IMR-90 (cell line): ENCODE measurements at regions not wholly inside any gene's neighbourhood (a gene's known extent, or its start where the extent isn't known, plus 50 kb on each side); places are given as distances from the start of the nearest gene placed in this dataset.

ENCODE experiments used
- ATAC-seq: fragments of 200-7000 bp; cut with Tn5 transposase; 2 replicates; pipeline ENCODE4 v1.9.1; 2020; ENCODE audit warnings: low read depth, mild to moderate bottlenecking, moderate library complexity
- BruUV-seq: library from RNA; stranded (reverse); fragments of 400-500 nt; replicated peaks from 2 replicates; lab custom pipeline; 2021; lab: Mats Ljungman, UMichigan
- CTCF ChIA-PET: fragments of 300-600 bp; formaldehyde crosslinking; extraction: SDS; loops from one replicate; lab custom pipeline; 2021; ENCODE audit warnings: antibody characterized with exemption; lab: Yijun Ruan, JAX
- POLR2A ChIA-PET: fragments of 300-600 bp; sonication (Branson Sonifier 250); formaldehyde crosslinking; loops from one replicate; lab custom pipeline; 2022; ENCODE audit warnings: antibody characterized with exemption; ENCODE audit not compliant: unreplicated experiment; lab: Charles Lee
- DNase-seq: peaks from one replicate; pipeline ENCODE4 v3.0.0; 2013
- H2AFZ ChIP-seq: replicated peaks from 2 replicates; pipeline ENCODE3; 2013; ENCODE audit warnings: low read length, mild to moderate bottlenecking; ENCODE audit not compliant: poor library complexity
- H2AK5ac ChIP-seq: 2 replicates; pipeline ENCODE4 v1.6.1; 2013; ENCODE audit warnings: low read depth, low read length, inconsistent platforms
- H2AK9ac ChIP-seq: replicated peaks from 2 replicates; pipeline ENCODE3; 2013; ENCODE audit warnings: mild to moderate bottlenecking, low read depth, low read length, moderate library complexity; ENCODE audit not compliant: poor library complexity
- H2BK120ac ChIP-seq: 2 replicates; pipeline ENCODE4 v1.6.1; 2013; ENCODE audit warnings: low read depth, low read length, inconsistent platforms
- H2BK15ac ChIP-seq: 3 replicates; pipeline ENCODE4 v1.6.1; 2013; ENCODE audit warnings: low read depth, low read length, inconsistent platforms
- H2BK20ac ChIP-seq: 2 replicates; pipeline ENCODE4 v1.6.1; 2013; ENCODE audit warnings: low read depth, mild to moderate bottlenecking, inconsistent platforms, low read length, moderate library complexity
- H2BK5ac ChIP-seq: 2 replicates; pipeline ENCODE4 v1.6.1; 2013; ENCODE audit warnings: mild to moderate bottlenecking, low read depth, low read length, inconsistent platforms; ENCODE audit not compliant: poor library complexity, severe bottlenecking
- H3K14ac ChIP-seq: replicated peaks from 2 replicates; pipeline ENCODE4 v1.6.1; 2013; ENCODE audit warnings: low read depth, low read length, inconsistent platforms
- H3K18ac ChIP-seq: 2 replicates; pipeline ENCODE4 v1.6.1; 2013; ENCODE audit warnings: low read depth, low read length, control low read depth
- H3K23ac ChIP-seq: 2 replicates; pipeline ENCODE4 v1.6.1; 2013; ENCODE audit warnings: low read depth, low read length, inconsistent platforms
- H3K27ac ChIP-seq: 2 replicates; pipeline ENCODE4 v1.5.1; 2013; ENCODE audit warnings: mild to moderate bottlenecking, control low read depth, low read length; ENCODE audit not compliant: insufficient read depth
- H3K27me3 ChIP-seq: 2 replicates; pipeline ENCODE4 v1.6.1; 2013; ENCODE audit warnings: low read length; ENCODE audit not compliant: control insufficient read depth, insufficient read depth
- H3K36me3 ChIP-seq: 2 replicates; pipeline ENCODE4 v1.6.1; 2013; ENCODE audit warnings: low read length, mixed read lengths; ENCODE audit not compliant: control insufficient read depth, insufficient read depth
- H3K4ac ChIP-seq: 2 replicates; pipeline ENCODE4 v1.6.1; 2013; ENCODE audit warnings: low read depth, low read length, inconsistent platforms
- H3K4me1 ChIP-seq: 2 replicates; pipeline ENCODE4 v1.6.1; 2013; ENCODE audit warnings: low read length, mixed read lengths; ENCODE audit not compliant: control insufficient read depth, insufficient read depth
- H3K4me2 ChIP-seq: 2 replicates; pipeline ENCODE4 v1.6.1; 2013; ENCODE audit warnings: low read depth, mild to moderate bottlenecking, control low read depth, low read length, moderate library complexity
- H3K4me3 ChIP-seq: 2 replicates; pipeline ENCODE4 v1.5.1; 2013; ENCODE audit warnings: low read depth, mild to moderate bottlenecking, control low read depth, low read length, moderate library complexity; ENCODE audit not compliant: insufficient read depth
- H3K56ac ChIP-seq: 2 replicates; pipeline ENCODE4 v1.6.1; 2013; ENCODE audit warnings: low read length, inconsistent platforms; ENCODE audit not compliant: insufficient read depth; ENCODE audit errors: extremely low read depth
- H3K79me1 ChIP-seq, 2 experiments: 2 replicates each; pipeline ENCODE4 v1.6.1; 2013; ENCODE audit warnings: low read length in 2 of 2, inconsistent platforms in 1 of 2, low read depth in 1 of 2
- H3K9ac ChIP-seq: 2 replicates; pipeline ENCODE4 v1.6.1; 2013; ENCODE audit warnings: low read depth, low read length, control low read depth
- H3K9me1 ChIP-seq: 2 replicates; pipeline ENCODE4 v1.6.1; 2013; ENCODE audit warnings: low read length, inconsistent platforms; ENCODE audit not compliant: insufficient read depth
- H3K9me3 ChIP-seq: 2 replicates; pipeline ENCODE4 v1.6.1; 2013; ENCODE audit warnings: low read length; ENCODE audit not compliant: control insufficient read depth, insufficient read depth
- H4K20me1 ChIP-seq: 2 replicates; pipeline ENCODE4 v1.6.1; 2013; ENCODE audit warnings: low read length, inconsistent platforms; ENCODE audit not compliant: insufficient read depth
- H4K5ac ChIP-seq: 2 replicates; pipeline ENCODE4 v1.6.1; 2013; ENCODE audit warnings: mild to moderate bottlenecking, low read depth, low read length, control low read depth
- H4K8ac ChIP-seq, 2 experiments: 2 replicates each; pipeline ENCODE4 v1.6.1; 2013; ENCODE audit warnings: low read depth in 2 of 2, low read length in 2 of 2, control low read depth in 1 of 2, inconsistent platforms in 1 of 2
- H4K91ac ChIP-seq: 2 replicates; pipeline ENCODE4 v1.6.1; 2013; ENCODE audit warnings: low read depth, low read length, inconsistent platforms; ENCODE audit not compliant: insufficient read depth
- CEBPB ChIP-seq: IDR thresholded peaks from 2 replicates; pipeline ENCODE4 v1.6.1; 2012; ENCODE audit warnings: low read depth, low read length, improper control_type of control experiment
- CHD1 ChIP-seq: IDR thresholded peaks from 2 replicates; pipeline ENCODE4 v1.6.1; 2012; ENCODE audit warnings: low read depth, low read length, improper control_type of control experiment
- FOS ChIP-seq: fragments of 150-350 bp; IDR thresholded peaks from 2 replicates; pipeline ENCODE4 v1.6.1; 2016; ENCODE audit warnings: low read depth, low read length
- MAZ ChIP-seq: IDR thresholded peaks from 2 replicates; pipeline ENCODE4 v1.6.1; 2012; ENCODE audit warnings: low read depth, mild to moderate bottlenecking, low read length, improper control_type of control experiment, moderate library complexity, borderline replicate concordance
- RCOR1 ChIP-seq: IDR thresholded peaks from 2 replicates; pipeline ENCODE4 v1.6.1; 2012; ENCODE audit warnings: mild to moderate bottlenecking, low read length, improper control_type of control experiment; ENCODE audit not compliant: insufficient replicate concordance
- RFX5 ChIP-seq: IDR thresholded peaks from 2 replicates; pipeline ENCODE4 v1.8.0; 2012; ENCODE audit warnings: low read depth, mild to moderate bottlenecking, low read length, moderate library complexity
- WGBS, 2 experiments: methylation state at CpG; one replicate each; pipeline versions ENCODE4 v1.1.5 to v1.1.7; 2013; ENCODE audit warnings: missing lambda C conversion rate in 2 of 2; ENCODE audit not compliant: insufficient read length in 1 of 2; ENCODE audit errors: extremely low coverage in 2 of 2; 5-methylcytosine and 5-hydroxymethylcytosine counted together
- dilution Hi-C: fragments of 300-500 bp; cut with HindIII; formaldehyde crosslinking; loops from one replicate; pipeline ENCODE4 v1.14.3; 2018; ENCODE audit warnings: low sequenced_read_pairs; ENCODE audit not compliant: unreplicated experiment
- in situ Hi-C: fragments of 300-500 bp; cut with MboI; formaldehyde crosslinking; loops from 3 replicates; pipeline ENCODE4 v1.14.3; 2019; ENCODE audit warnings: low sequenced_read_pairs, inconsistent platforms, mixed read lengths
- intact Hi-C: fragments of 100-400 bp; cut with micrococcal nuclease; formaldehyde crosslinking; loops from 2 replicates; pipeline ENCODE4 v1.10.0; 2022
- TF ChIP-seq, protein P1 (sequence below): fragments of 150-350 bp; IDR thresholded peaks from 2 replicates; pipeline ENCODE4 v1.6.1; 2016; ENCODE audit warnings: low read depth, mild to moderate bottlenecking, low read length, moderate library complexity, borderline replicate concordance
- TF ChIP-seq, protein P2 (sequence below): fragments of 150-350 bp; IDR thresholded peaks from 2 replicates; pipeline ENCODE4 v1.6.1; 2017; ENCODE audit warnings: mild to moderate bottlenecking, antibody characterized with exemption, low read length, low read depth

DNA sequence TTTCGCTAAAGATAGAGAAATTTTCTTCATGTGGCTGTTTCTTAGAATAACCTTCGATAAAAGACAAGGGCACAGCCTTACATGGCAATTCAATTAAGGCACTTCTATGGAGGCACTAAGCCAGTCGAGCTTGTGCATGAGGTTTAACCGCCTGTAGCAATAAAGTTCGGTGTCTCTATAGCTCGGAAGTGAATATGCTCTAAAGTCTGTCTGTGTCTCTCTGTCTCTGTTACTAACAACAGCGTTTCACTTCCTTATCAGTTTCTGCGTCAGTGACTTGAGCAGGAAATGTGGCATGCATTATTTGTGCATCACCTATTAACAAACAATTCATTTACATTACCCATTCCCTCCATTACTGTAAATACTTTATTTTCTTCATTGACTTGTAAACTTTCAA, 365.1 kb upstream of the NETO1 start:
- H4K5ac ChIP-seq, result no peak overlapping the region
- no peak overlapping the region for H3K23ac ChIP-seq
- no peak overlapping the region for H2BK20ac ChIP-seq
- H3K9ac ChIP-seq, result no peak overlapping the region
- 77% methylated on average over 4 of the region's 8 CpGs; no CpG with 5 or more reads in 1 of the 2 experiments for WGBS, 2 experiments
- H3K9me1 ChIP-seq, result no peaks in the 10 kb centered on the region; the same call in 1 of the 2 replicates
- no peak overlapping the region for H3K14ac ChIP-seq
- TF ChIP-seq FOS, result no peak
- TF ChIP-seq, protein P1, sequence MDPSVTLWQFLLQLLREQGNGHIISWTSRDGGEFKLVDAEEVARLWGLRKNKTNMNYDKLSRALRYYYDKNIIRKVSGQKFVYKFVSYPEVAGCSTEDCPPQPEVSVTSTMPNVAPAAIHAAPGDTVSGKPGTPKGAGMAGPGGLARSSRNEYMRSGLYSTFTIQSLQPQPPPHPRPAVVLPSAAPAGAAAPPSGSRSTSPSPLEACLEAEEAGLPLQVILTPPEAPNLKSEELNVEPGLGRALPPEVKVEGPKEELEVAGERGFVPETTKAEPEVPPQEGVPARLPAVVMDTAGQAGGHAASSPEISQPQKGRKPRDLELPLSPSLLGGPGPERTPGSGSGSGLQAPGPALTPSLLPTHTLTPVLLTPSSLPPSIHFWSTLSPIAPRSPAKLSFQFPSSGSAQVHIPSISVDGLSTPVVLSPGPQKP, result no peak
- no peak for TF ChIP-seq RCOR1
- TF ChIP-seq RFX5, result no peak
- TF ChIP-seq CEBPB, result no peak
- no peak for TF ChIP-seq CHD1
- TF ChIP-seq MAZ, result no peak
- TF ChIP-seq, protein P2, sequence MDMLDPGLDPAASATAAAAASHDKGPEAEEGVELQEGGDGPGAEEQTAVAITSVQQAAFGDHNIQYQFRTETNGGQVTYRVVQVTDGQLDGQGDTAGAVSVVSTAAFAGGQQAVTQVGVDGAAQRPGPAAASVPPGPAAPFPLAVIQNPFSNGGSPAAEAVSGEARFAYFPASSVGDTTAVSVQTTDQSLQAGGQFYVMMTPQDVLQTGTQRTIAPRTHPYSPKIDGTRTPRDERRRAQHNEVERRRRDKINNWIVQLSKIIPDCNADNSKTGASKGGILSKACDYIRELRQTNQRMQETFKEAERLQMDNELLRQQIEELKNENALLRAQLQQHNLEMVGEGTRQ, result no peak
- no peak overlapping the region for H4K91ac ChIP-seq
- no peak overlapping the region for H3K4me3 ChIP-seq
- no peaks in the 10 kb centered on the region for H3K9me3 ChIP-seq
- H2BK5ac ChIP-seq, result no peak overlapping the region
- H2BK120ac ChIP-seq, result no peak overlapping the region
- intact Hi-C loops, result no loop called here
- H3K4me1 ChIP-seq, result no peaks in the 10 kb centered on the region; the same call in 1 of the 2 replicates
- H3K79me1 ChIP-seq, result no peaks in the 10 kb centered on the region
- no peak overlapping the region for H2AFZ ChIP-seq
- no peak overlapping the region for H3K4ac ChIP-seq
- DNase-seq, result no peak
- in situ Hi-C loops, result no loop called here
- dilution Hi-C loops, result no loop called here
- no TSS peak for BruUV-seq
- no peak overlapping the region for H3K18ac ChIP-seq
- H3K27ac ChIP-seq, result no peak overlapping the region
- H4K8ac ChIP-seq, result no peak overlapping the region
- H3K36me3 ChIP-seq, result no peaks in the 10 kb centered on the region
- CTCF ChIA-PET, result no interaction called here
- no peak overlapping the region for H3K56ac ChIP-seq
- POLR2A ChIA-PET, result no interaction called here
- no peak overlapping the region for H3K4me2 ChIP-seq
- H2AK9ac ChIP-seq, result no peak overlapping the region
- H2BK15ac ChIP-seq, result no peak overlapping the region
- H3K27me3 ChIP-seq, result no peaks in the 10 kb centered on the region
- H2AK5ac ChIP-seq, result no peak overlapping the region
- no peak for ATAC-seq
- no peaks in the 10 kb centered on the region for H4K20me1 ChIP-seq
